K562 (cell line): ENCODE measurements at regions not wholly inside any gene's neighbourhood (a gene's known extent, or its start where the extent isn't known, plus 50 kb on each side); places are given as distances from the start of the nearest gene placed in this dataset.
A peak's percentile ranks its signal among the peaks of the same experiment; 100 is the strongest.

Experiments
- ATAC-seq: fragments of 200-7000 bp; cut with Tn5 transposase; 3 replicates; pipeline ENCODE4 v1.9.1; 2020; ENCODE audit warnings: moderate library complexity
- BruUV-seq: library from RNA; stranded (reverse); fragments of 400-500 nt; replicated peaks from 2 replicates; lab custom pipeline; 2021; lab: Mats Ljungman, UMichigan
- CTCF ChIA-PET: fragments of 300-600 bp; formaldehyde crosslinking; extraction: SDS; loops from one replicate; lab custom pipeline; 2021; ENCODE audit warnings: low intra/inter-chr PET ratio; lab: Yijun Ruan, JAX
- POLR2A ChIA-PET: fragments of 300-600, 350-650 bp; sonication (Branson Sonifier 250); formaldehyde crosslinking; extraction: SDS; loops from one replicate; lab custom pipeline; 2021; ENCODE audit warnings: antibody characterized with exemption, inconsistent platforms; lab: Yijun Ruan, JAX
- DNase-seq, 4 experiments: peaks; one replicate each; pipeline versions ENCODE4 v3.0.0 to v3.0.0-alpha.2; 2011 to 2018; ENCODE audit warnings: low spot score in 3 of 4, mixed read lengths in 3 of 4; ENCODE audit errors: extremely low read depth in 1 of 4
- FAIRE-seq: peaks from 2 replicates; lab custom pipeline; 2011; peaks lifted over from hg19 to GRCh38; lab: Jason Lieb, UNC
- H2AFZ ChIP-seq: 2 replicates; pipeline ENCODE4 v1.6.0; 2011; ENCODE audit warnings: low read depth, low read length, control low read depth, inconsistent platforms
- H3K27ac ChIP-seq: fragments of 200-600 bp; 3 replicates; pipeline ENCODE4 v1.8.0; 2011; ENCODE audit warnings: low read depth, mild to moderate bottlenecking, control low read depth, inconsistent platforms, low read length, moderate library complexity, mixed read lengths; ENCODE audit errors: extremely low read depth
- H3K27me3 ChIP-seq, 2 experiments: fragments of 300-600 bp in 1 of 2; 2 replicates in 1 of 2; 3 replicates in 1 of 2; pipeline versions ENCODE4 v1.6.0 to v1.8.0; 2011; ENCODE audit warnings: inconsistent platforms in 2 of 2, low read length in 2 of 2, mild to moderate bottlenecking in 1 of 2, mixed read lengths in 1 of 2, moderate library complexity in 1 of 2; ENCODE audit not compliant: control insufficient read depth in 2 of 2, insufficient read depth in 2 of 2
- H3K36me3 ChIP-seq: fragments of 300-600 bp; 3 replicates; pipeline ENCODE4 v1.8.0; 2011; ENCODE audit warnings: mild to moderate bottlenecking, low read length, inconsistent platforms; ENCODE audit not compliant: control insufficient read depth, insufficient read depth
- H3K4me1 ChIP-seq, 2 experiments: fragments of 200-600 bp in 1 of 2; replicated peaks in 1 of 2; 2 replicates in 1 of 2; 3 replicates in 1 of 2; pipeline versions ENCODE4 v1.5.1 to v1.8.0; 2011; ENCODE audit warnings: inconsistent platforms in 2 of 2, low read length in 2 of 2, mild to moderate bottlenecking in 1 of 2, mixed read lengths in 1 of 2, moderate library complexity in 1 of 2; ENCODE audit not compliant: control insufficient read depth in 2 of 2, insufficient read depth in 2 of 2
- H3K4me2 ChIP-seq: 2 replicates; pipeline ENCODE4 v1.6.1; 2011; ENCODE audit warnings: low read length, control low read depth, inconsistent platforms, mixed read lengths; ENCODE audit not compliant: insufficient read depth
- H3K4me3 ChIP-seq: fragments of 200-600 bp; sonication (generic), shearing (Covaris generic); 2 replicates; pipeline ENCODE4 v1.5.1; 2016; ENCODE audit warnings: control low read depth, inconsistent platforms
- H3K79me2 ChIP-seq: fragments of 200-600 bp; 3 replicates; pipeline ENCODE4 v1.8.0; 2011; ENCODE audit warnings: low read length, inconsistent platforms; ENCODE audit not compliant: control insufficient read depth, insufficient read depth
- H3K9ac ChIP-seq, 2 experiments: 2 replicates each; pipeline versions ENCODE4 v1.6.0 to v1.6.1; 2011; ENCODE audit warnings: low read depth in 2 of 2, low read length in 2 of 2, control low read depth in 1 of 2, inconsistent platforms in 1 of 2, mild to moderate bottlenecking in 1 of 2, mixed read lengths in 1 of 2; ENCODE audit not compliant: insufficient read depth in 1 of 2
- H3K9me1 ChIP-seq: one replicate; pipeline ENCODE4 v1.6.0; 2011; ENCODE audit warnings: inconsistent platforms, mild to moderate bottlenecking, low read length, moderate library complexity; ENCODE audit not compliant: control insufficient read depth, insufficient read depth
- H3K9me3 ChIP-seq: replicated peaks from 2 replicates; pipeline ENCODE4 v1.5.1; 2011; ENCODE audit warnings: low read depth, low read length, inconsistent platforms; ENCODE audit not compliant: control insufficient read depth, insufficient read depth
- H4K20me1 ChIP-seq: replicated peaks from 2 replicates; pipeline ENCODE4 v1.6.1; 2011; ENCODE audit warnings: low read length, inconsistent platforms, mixed read lengths; ENCODE audit not compliant: control insufficient read depth, insufficient read depth
- CBFA2T2 ChIP-seq: fragments of 450-650 bp; conservative IDR thresholded peaks from 2 replicates; pipeline ENCODE4 v1.6.1; 2017; ENCODE audit warnings: mild to moderate bottlenecking
- DACH1 ChIP-seq: fragments of 450-650 bp; IDR thresholded peaks from 2 replicates; pipeline ENCODE4 v1.6.1; 2018; ENCODE audit not compliant: partially characterized antibody
- EP300 ChIP-seq: IDR thresholded peaks from 2 replicates; pipeline ENCODE4 v1.6.1; 2012; ENCODE audit warnings: low read length, improper control_type of control experiment
- FOXJ3 ChIP-seq: sonication (generic); formaldehyde crosslinking; IDR thresholded peaks from 2 replicates; pipeline ENCODE4 v1.4.0; 2020; ENCODE audit warnings: mild to moderate bottlenecking, missing genetic modification reagents
- GABPB1 ChIP-seq: sonication (generic); formaldehyde crosslinking; IDR thresholded peaks from 2 replicates; pipeline ENCODE4 v1.8.0; 2022; ENCODE audit warnings: mild to moderate bottlenecking, missing genetic modification reagents
- ILK ChIP-seq: fragments of 450-650 bp; IDR thresholded peaks from 2 replicates; pipeline ENCODE4 v1.6.1; 2016; ENCODE audit warnings: missing genetic modification characterization, low read depth, mild to moderate bottlenecking, missing compliant biosample characterization, moderate library complexity, borderline replicate concordance
- JUND ChIP-seq, 2 experiments: IDR thresholded peaks; 2 replicates in 1 of 2; 3 replicates in 1 of 2; pipeline ENCODE4 v1.6.1; 2011; ENCODE audit warnings: borderline replicate concordance in 2 of 2, low read depth in 2 of 2, low read length in 2 of 2, improper control_type of control experiment in 1 of 2, missing biosample characterization in 1 of 2, missing genetic modification characterization in 1 of 2, missing genetic modification reagents in 1 of 2
- MLX ChIP-seq, 2 experiments: fragments of 450-650 bp in 1 of 2; sonication (generic) in 1 of 2; formaldehyde crosslinking; conservative IDR thresholded peaks; 2 replicates each; pipeline versions ENCODE4 v1.4.0 to v1.8.1; 2020 to 2022; ENCODE audit warnings: mild to moderate bottlenecking in 1 of 2, missing genetic modification reagents in 1 of 2
- NEUROD1 ChIP-seq: fragments of 150-350 bp; IDR thresholded peaks from 2 replicates; pipeline ENCODE4 v1.6.1; 2014; ENCODE audit warnings: borderline replicate concordance, low read length, low read depth; ENCODE audit not compliant: partially characterized antibody
- PHF20 ChIP-seq: fragments of 450-650 bp; IDR thresholded peaks from 2 replicates; pipeline ENCODE4 v1.6.1; 2018; ENCODE audit not compliant: partially characterized antibody
- POLR2G ChIP-seq: fragments of 200-400 bp; formaldehyde crosslinking; IDR thresholded peaks from 2 replicates; pipeline ENCODE4 v1.6.1; 2017; ENCODE audit warnings: low read depth, mild to moderate bottlenecking, antibody characterized with exemption, low read length, moderate library complexity
- SOX6 ChIP-seq: fragments of 450-650 bp; IDR thresholded peaks from 2 replicates; pipeline ENCODE4 v1.6.1; 2014; ENCODE audit warnings: mild to moderate bottlenecking
- TAL1 ChIP-seq: fragments of 450-650 bp; IDR thresholded peaks from 2 replicates; pipeline ENCODE4 v1.6.1; 2016; ENCODE audit warnings: mild to moderate bottlenecking
- TCF3 ChIP-seq: sonication (generic); formaldehyde crosslinking; IDR thresholded peaks from 2 replicates; pipeline ENCODE4 v1.4.0; 2020; ENCODE audit warnings: mild to moderate bottlenecking, missing genetic modification reagents
- TSHZ1 ChIP-seq: fragments of 250-450 bp; sonication (Bioruptor Pico); IDR thresholded peaks from 2 replicates; pipeline ENCODE4 v1.4.0; 2020; ENCODE audit warnings: mild to moderate bottlenecking, moderate library complexity
- ZBTB5 ChIP-seq: fragments of 450-650 bp; IDR thresholded peaks from 2 replicates; pipeline ENCODE4 v1.6.1; 2017; ENCODE audit warnings: antibody characterized with exemption
- WGBS: fragments of 100-300 bp; shearing (Covaris generic); methylation state at CpG from one replicate; pipeline ENCODE4 v1.1.6; 2016; ENCODE audit warnings: low coverage, mixed read lengths; ENCODE audit not compliant: insufficient coverage; ENCODE audit errors: missing lambda C conversion rate; 5-methylcytosine and 5-hydroxymethylcytosine counted together
- in situ Hi-C: fragments of 300-500 bp; cut with MboI; formaldehyde crosslinking; loops from 4 replicates; pipeline ENCODE4 v1.15.0; 2018; ENCODE audit warnings: inconsistent platforms, mixed read lengths
- intact Hi-C: fragments of 100-400 bp; cut with micrococcal nuclease; formaldehyde crosslinking; loops from 2 replicates; pipeline ENCODE4 v1.14.2; 2022

- no peaks in the 10 kb centered on the region for H3K36me3 ChIP-seq
- peaks cover 0 to 6% of the 10 kb centered on the region in 2 experiments; a peak in 2 of 5 replicates for H3K4me1 ChIP-seq
- WGBS = 1% methylated on average over 4 of the region's 4 CpGs
- peak overlapping the region in 1 of 2 experiments; percentile 94; a peak in 2 of 4 replicates for H3K9ac ChIP-seq
- peak overlapping the region; percentile 39 for H3K4me3 ChIP-seq
- H3K27ac ChIP-seq = peak overlapping the region; percentile 90
- FAIRE-seq (peak; percentile 15), DNase-seq (peak; percentile 27 to 64 (median 47)), ATAC-seq (peak; percentile 9; the same call in 2 of the 3 replicates)
- H3K27me3 ChIP-seq = no peaks in the 10 kb centered on the region
- in situ Hi-C loops = no loop called here
- no peaks in the 10 kb centered on the region for H4K20me1 ChIP-seq
- peaks cover 68% of the 10 kb centered on the region for H3K79me2 ChIP-seq
- no peaks in the 10 kb centered on the region for H3K9me3 ChIP-seq
- H3K4me2 ChIP-seq = peak overlapping the region; percentile 89
- H2AFZ ChIP-seq = peak overlapping the region; percentile 21; the same call in 1 of the 2 replicates
- H3K9me1 ChIP-seq = no peaks in the 10 kb centered on the region
- intact Hi-C loops = loop anchor here (5.0 to 10.0 kb wide), 4 partner anchors 169 to 439 kb away; partner anchors contain the start of gene TRIB2
- ChIA-PET POLR2A (interaction anchor here (0.9 to 2.8 kb wide), 6 partner anchors 10 to 440 kb away, joined by 3 to 10 read pairs (median 4); no protein-coding TSS in a partner anchor), CTCF (no interaction called here)
- BruUV-seq = no TSS peak
- TF ChIP-seq TSHZ1 (CRISPR knock-in tag) (no peak), GABPB1 (CRISPR knock-in tag) (no peak), MLX (CRISPR knock-in tag; conservative IDR thresholded peaks at IDR 0.05) (no peak), JUND (IDR thresholded peaks at IDR 0.05; ENCODE audit: borderline replicate concordance, low read depth, low read length) (0 out of 2 replicates have a peak, but pooled peaks have one; percentile 4), JUND (tag; IDR thresholded peaks at IDR 0.05; ENCODE audit: borderline replicate concordance, low read depth, low read length) (no peak; the same call in 2 of the 3 replicates), TAL1 (peak; percentile 36; the same call in 1 of the 2 replicates), TCF3 (peak; percentile 31; the same call in 1 of the 2 replicates), ZBTB5 (no peak), FOXJ3 (CRISPR knock-in tag) (no peak), ILK (peak; percentile 9; the same call in 1 of the 2 replicates), NEUROD1 (no peak), PHF20 (no peak), POLR2G (0 out of 2 replicates have a peak, but pooled peaks have one; percentile 16), CBFA2T2 (peak; percentile 30; the same call in 1 of the 2 replicates), DACH1 (peak; percentile 43), SOX6 (peak; percentile 68), EP300 (peak; percentile 60; the same call in 1 of the 2 replicates)
Observed at GRCh38 chr2:12278217-12278750, 438.5 kb upstream of the TRIB2 start.
